ENCODE measurements at regions not wholly inside any gene's neighbourhood (a gene's known extent, or its start where the extent isn't known, plus 50 kb on each side); places are given as distances from the start of the nearest gene placed in this dataset.

DNA sequence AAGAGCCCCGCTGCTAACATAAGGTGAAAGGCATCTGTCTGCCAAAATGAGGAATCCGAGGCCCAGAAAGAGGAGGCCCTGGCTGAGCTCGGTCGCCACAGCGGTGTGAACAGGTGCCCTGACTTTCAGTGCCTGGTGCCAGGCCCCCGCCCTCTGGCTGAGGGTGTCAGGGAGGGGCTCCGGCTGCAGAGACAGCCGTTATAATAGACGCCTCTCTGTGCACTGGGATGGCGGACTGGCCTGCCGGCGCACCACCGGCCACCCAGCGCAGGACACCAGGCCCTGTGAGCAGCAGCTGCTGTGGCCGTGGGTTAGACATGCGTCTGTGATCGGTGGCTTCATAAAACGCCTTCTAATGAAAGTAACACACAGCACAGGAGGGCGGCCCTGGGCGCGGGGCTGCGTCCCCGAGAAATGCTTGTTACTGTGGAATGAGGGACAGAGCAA, 51.4 kb upstream of the ACTRT2 start:
- no peaks in the 10 kb centered on the region for H3K9me3 Mint-ChIP-seq (ENCODE audit: unreplicated experiment)
- Histone ChIP-seq H3K36me3 (ENCODE audit: insufficient read depth, low read length) (no peaks in the 10 kb centered on the region), H3K4me1 (ENCODE audit: insufficient read depth, low read length) (no peaks in the 10 kb centered on the region), H3K27ac (ENCODE audit: low read depth, low read length) (no peak overlapping the region), H3K9ac (ENCODE audit: low read length) (no peak overlapping the region), H3K9me3 (ENCODE audit: insufficient read depth, low read depth, low read length) (peaks cover 5% of the 10 kb centered on the region), H3K27me3 (ENCODE audit: insufficient read depth, low read length) (no peaks in the 10 kb centered on the region), H3K4me2 (ENCODE audit: low read length) (no peak overlapping the region), H3K79me2 (ENCODE audit: insufficient read depth, low read length) (no peaks in the 10 kb centered on the region), H2AFZ (ENCODE audit: low read depth, low read length) (no peak overlapping the region), H4K20me1 (ENCODE audit: insufficient read depth, low read length) (no peaks in the 10 kb centered on the region), H3K4me3 (ENCODE audit: insufficient read depth, low read depth, low read length) (no peak overlapping the region)
- no peaks in the 10 kb centered on the region for H3K4me1 Mint-ChIP-seq (ENCODE audit: low read depth, unreplicated experiment)
- FAIRE-seq (no peak), DNase-seq (ENCODE audit: low read depth) (no peak)
- no peak overlapping the region for H3K4me3 Mint-ChIP-seq (ENCODE audit: unreplicated experiment)
- no peak overlapping the region for H3K27ac Mint-ChIP-seq (ENCODE audit: unreplicated experiment)
- TF ChIP-seq, protein P1, sequence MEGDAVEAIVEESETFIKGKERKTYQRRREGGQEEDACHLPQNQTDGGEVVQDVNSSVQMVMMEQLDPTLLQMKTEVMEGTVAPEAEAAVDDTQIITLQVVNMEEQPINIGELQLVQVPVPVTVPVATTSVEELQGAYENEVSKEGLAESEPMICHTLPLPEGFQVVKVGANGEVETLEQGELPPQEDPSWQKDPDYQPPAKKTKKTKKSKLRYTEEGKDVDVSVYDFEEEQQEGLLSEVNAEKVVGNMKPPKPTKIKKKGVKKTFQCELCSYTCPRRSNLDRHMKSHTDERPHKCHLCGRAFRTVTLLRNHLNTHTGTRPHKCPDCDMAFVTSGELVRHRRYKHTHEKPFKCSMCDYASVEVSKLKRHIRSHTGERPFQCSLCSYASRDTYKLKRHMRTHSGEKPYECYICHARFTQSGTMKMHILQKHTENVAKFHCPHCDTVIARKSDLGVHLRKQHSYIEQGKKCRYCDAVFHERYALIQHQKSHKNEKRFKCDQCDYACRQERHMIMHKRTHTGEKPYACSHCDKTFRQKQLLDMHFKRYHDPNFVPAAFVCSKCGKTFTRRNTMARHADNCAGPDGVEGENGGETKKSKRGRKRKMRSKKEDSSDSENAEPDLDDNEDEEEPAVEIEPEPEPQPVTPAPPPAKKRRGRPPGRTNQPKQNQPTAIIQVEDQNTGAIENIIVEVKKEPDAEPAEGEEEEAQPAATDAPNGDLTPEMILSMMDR (IDR thresholded peaks at IDR 0.05; ENCODE audit: insufficient read depth, low read depth, low read length), result no peak
- TF ChIP-seq EZH2 (IDR thresholded peaks at IDR 0.05; ENCODE audit: insufficient read depth, low read length), result no peak
- H3K36me3 Mint-ChIP-seq (ENCODE audit: low read depth, unreplicated experiment), result no peaks in the 10 kb centered on the region
- peaks cover 6% of the 10 kb centered on the region for H3K27me3 Mint-ChIP-seq (ENCODE audit: low read depth, unreplicated experiment)

DNA sequence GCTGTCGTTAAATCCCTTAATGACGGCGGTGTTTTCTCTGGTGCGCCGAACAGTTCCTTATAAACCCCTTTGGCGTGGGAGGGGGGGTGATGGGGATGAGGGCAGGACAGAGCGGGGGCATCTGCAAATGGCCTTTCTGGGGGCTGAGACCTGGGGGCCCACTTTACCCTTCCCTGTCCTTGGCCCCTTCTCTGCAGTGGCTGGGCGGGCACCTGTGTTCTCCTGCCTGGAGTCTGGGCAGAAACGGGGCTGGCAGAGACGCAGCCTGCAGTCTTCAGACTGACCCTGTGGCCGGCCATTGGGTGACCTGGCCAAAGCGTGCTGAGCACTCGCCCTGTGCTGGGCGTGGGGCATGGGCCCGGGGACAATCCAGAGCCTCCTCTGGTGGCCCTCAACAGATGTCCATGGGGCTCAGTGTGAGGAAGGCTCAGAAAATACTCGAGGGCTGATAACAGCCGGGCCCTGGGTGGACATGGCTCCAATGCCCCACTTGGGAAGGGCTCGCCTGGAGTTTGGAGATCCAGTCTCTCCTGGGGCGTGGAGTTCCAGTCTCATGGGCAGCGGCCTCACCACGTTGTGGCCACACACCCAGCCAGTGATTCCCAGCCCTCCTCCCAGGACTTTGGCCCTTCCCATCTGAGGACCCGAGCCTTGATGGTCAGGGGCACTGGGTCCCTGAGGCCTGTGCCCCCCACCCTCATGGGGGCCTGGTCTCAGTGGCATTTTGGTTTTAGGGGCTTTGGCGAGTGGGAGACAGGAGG, 50.8 kb upstream of the ACTRT2 start:
- no peak for FAIRE-seq
- H3K9me3 ChIP-seq (ENCODE audit: insufficient read depth, low read depth, low read length), result peaks cover under 1% of the 10 kb centered on the region

More for the DNA sequence above, 50.8 kb upstream of the ACTRT2 start:
- Histone ChIP-seq H2AFZ (ENCODE audit: low read depth, low read length) (no peak overlapping the region), H3K4me3 (ENCODE audit: insufficient read depth, low read depth, low read length) (no peak overlapping the region), H3K79me2 (ENCODE audit: insufficient read depth, low read length) (no peaks in the 10 kb centered on the region), H3K4me2 (ENCODE audit: low read length) (no peak overlapping the region), H3K27ac (ENCODE audit: low read depth, low read length) (no peak overlapping the region), H3K9ac (ENCODE audit: low read length) (no peak overlapping the region), H3K27me3 (ENCODE audit: insufficient read depth, low read length) (no peaks in the 10 kb centered on the region), H4K20me1 (ENCODE audit: insufficient read depth, low read length) (no peaks in the 10 kb centered on the region), H3K4me1 (ENCODE audit: insufficient read depth, low read length) (no peaks in the 10 kb centered on the region), H3K36me3 (ENCODE audit: insufficient read depth, low read length) (no peaks in the 10 kb centered on the region)
- Mint-ChIP-seq H3K27ac (ENCODE audit: unreplicated experiment) (no peak overlapping the region), H3K9me3 (ENCODE audit: unreplicated experiment) (no peaks in the 10 kb centered on the region), H3K4me1 (ENCODE audit: low read depth, unreplicated experiment) (no peaks in the 10 kb centered on the region), H3K4me3 (ENCODE audit: unreplicated experiment) (no peak overlapping the region), H3K36me3 (ENCODE audit: low read depth, unreplicated experiment) (no peaks in the 10 kb centered on the region), H3K27me3 (ENCODE audit: low read depth, unreplicated experiment) (peaks cover 6% of the 10 kb centered on the region)
- TF ChIP-seq, protein P1 (IDR thresholded peaks at IDR 0.05; ENCODE audit: insufficient read depth, low read depth, low read length), result no peak
- no peak for TF ChIP-seq EZH2 (IDR thresholded peaks at IDR 0.05; ENCODE audit: insufficient read depth, low read length)
- DNase-seq (ENCODE audit: low read depth), result no peak
